Activated CD4-positive, alpha-beta T cell treated with anti-CD3 and anti-CD28 coated beads for 48 hours (primary cell): ENCODE measurements at regions not wholly inside any gene's neighbourhood (a gene's known extent, or its start where the extent isn't known, plus 50 kb on each side); places are given as distances from the start of the nearest gene placed in this dataset.

Experiments used
- DNase-seq: peaks from one replicate; pipeline ENCODE4 v3.0.0-alpha.2; 2020

- DNase-seq = no peak
Observed at GRCh38 chrX:122439831-122440230, 744.2 kb upstream of the GRIA3 start.

- no peak for DNase-seq
Observed at GRCh38 chrX:122440832-122441231, 743.2 kb upstream of the GRIA3 start.

- no peak for DNase-seq
Observed at GRCh38 chrX:122441451-122441850, 742.6 kb upstream of the GRIA3 start.

GRCh38 chrX:122445466-122445865, 738.6 kb upstream of the GRIA3 start:
- no peak for DNase-seq

- DNase-seq = no peak
Observed at GRCh38 chrX:122464341-122464740, 719.7 kb upstream of the GRIA3 start.

GRCh38 chrX:122475306-122475705, 708.8 kb upstream of the GRIA3 start:
- no peak for DNase-seq

- DNase-seq = no peak
Observed at GRCh38 chrX:122500556-122500955, 683.5 kb upstream of the GRIA3 start.

GRCh38 chrX:122501652-122502051, 682.4 kb upstream of the GRIA3 start:
- no peak for DNase-seq

- DNase-seq = no peak
Observed at GRCh38 chrX:122504026-122504425, 680.1 kb upstream of the GRIA3 start.

- no peak for DNase-seq
Observed at GRCh38 chrX:122512561-122513072, 671.5 kb upstream of the GRIA3 start.

GRCh38 chrX:122517786-122518185, 666.3 kb upstream of the GRIA3 start:
- no peak for DNase-seq

- no peak for DNase-seq
Observed at GRCh38 chrX:122545778-122546177, 638.3 kb upstream of the GRIA3 start.

- DNase-seq = no peak
Observed at GRCh38 chrX:122546269-122546668, 637.8 kb upstream of the GRIA3 start.

- DNase-seq = no peak
Observed at GRCh38 chrX:122552286-122552800, 631.7 kb upstream of the GRIA3 start.

GRCh38 chrX:122555925-122556324, 628.2 kb upstream of the GRIA3 start:
- DNase-seq = no peak

- no peak for DNase-seq
Observed at GRCh38 chrX:122565952-122566351, 618.1 kb upstream of the GRIA3 start.

- DNase-seq = no peak
Observed at GRCh38 chrX:122566401-122566800, 617.7 kb upstream of the GRIA3 start.

- DNase-seq = no peak
Observed at GRCh38 chrX:122567911-122568310, 616.2 kb upstream of the GRIA3 start.

- no peak for DNase-seq
Observed at GRCh38 chrX:122572461-122572860, 611.6 kb upstream of the GRIA3 start.

GRCh38 chrX:122579036-122579435, 605.0 kb upstream of the GRIA3 start:
- no peak for DNase-seq

GRCh38 chrX:122579526-122579925, 604.6 kb upstream of the GRIA3 start:
- no peak for DNase-seq

- DNase-seq = no peak
Observed at GRCh38 chrX:122582280-122582974, 601.7 kb upstream of the GRIA3 start.

- DNase-seq = no peak
Observed at GRCh38 chrX:122582975-122583305, 601.1 kb upstream of the GRIA3 start.

- DNase-seq = no peak
Observed at GRCh38 chrX:122583551-122583950, 600.5 kb upstream of the GRIA3 start.

GRCh38 chrX:122584981-122585380, 599.1 kb upstream of the GRIA3 start:
- no peak for DNase-seq
